Esophagus muscularis mucosa (tissue), 4 donors: ENCODE measurements at regions not wholly inside any gene's neighbourhood (a gene's known extent, or its start where the extent isn't known, plus 50 kb on each side); places are given as distances from the start of the nearest gene placed in this dataset.

Experiments
- DNase-seq: peaks from one replicate; pipeline ENCODE4 v3.0.0-alpha.2; 2017; ENCODE audit errors: extremely low spot score
- H3K27ac ChIP-seq, 4 donors: fragments of 200-600 bp; sonication (generic); replicated peaks in 1 of 4; 1 replicate in 3 of 4; 2 replicates in 1 of 4; pipeline ENCODE4 v1.5.1; 2016 to 2019; ENCODE audit warnings: mild to moderate bottlenecking in 1 of 4
- H3K27me3 ChIP-seq, 4 donors: fragments of 200-600 bp; sonication (generic); one replicate each; pipeline versions ENCODE4 v1.5.1 to v1.6.0; 2016 to 2019
- H3K36me3 ChIP-seq, 4 donors: fragments of 200-600 bp; sonication (generic); one replicate each; pipeline ENCODE4 v1.5.1; 2016 to 2019
- H3K4me1 ChIP-seq, 4 donors: fragments of 200-600 bp; sonication (generic); one replicate each; pipeline ENCODE4 v1.5.1; 2016 to 2019
- H3K4me3 ChIP-seq, 4 donors: fragments of 200-600 bp; sonication (generic); 1 replicate in 2 of 4; 2 replicates in 2 of 4; pipeline ENCODE4 v1.5.1; 2016 to 2019; ENCODE audit warnings: mild to moderate bottlenecking in 4 of 4, moderate library complexity in 1 of 4
- H3K9me3 ChIP-seq, 4 donors: fragments of 200-600 bp; sonication (generic); 1 replicate in 3 of 4; 2 replicates in 1 of 4; pipeline ENCODE4 v1.5.1; 2016 to 2019
- EP300 ChIP-seq: sonication (generic); formaldehyde crosslinking; IDR thresholded peaks from one replicate; pipeline ENCODE4 v1.6.1; 2017; ENCODE audit warnings: antibody characterized with exemption
- POLR2A ChIP-seq: fragments of 450-650 bp; IDR thresholded peaks from one replicate; pipeline ENCODE4 v1.6.1; 2017; ENCODE audit warnings: antibody characterized with exemption, moderate library complexity, mild to moderate bottlenecking, low read depth
- POLR2AphosphoS5 ChIP-seq, 2 donors: sonication (generic); formaldehyde crosslinking; IDR thresholded peaks; one replicate each; pipeline ENCODE4 v1.6.1; 2017; ENCODE audit warnings: antibody characterized with exemption in 2 of 2
- intact Hi-C: fragments of 100-400 bp; cut with DNase I; formaldehyde crosslinking; loops from one replicate; pipeline ENCODE4 v1.15.1; 2023
- small RNA-seq, 3 donors: library from RNA; depleted of rRNA; stranded (forward); fragments of <200 nt; gene quantifications; one replicate each; pipeline ENCODE3, GENCODE V24; 2016
- TF ChIP-seq, protein P1 (sequence below), 3 experiments: fragments of 200-600 bp in 2 of 3; fragments of 450-650 bp in 1 of 3; sonication (generic) in 2 of 3; IDR thresholded peaks; one replicate each; pipeline ENCODE4 v1.5.1; 2017 to 2019; ENCODE audit warnings: antibody characterized with exemption in 3 of 3, mild to moderate bottlenecking in 2 of 3, moderate library complexity in 1 of 3

DNA sequence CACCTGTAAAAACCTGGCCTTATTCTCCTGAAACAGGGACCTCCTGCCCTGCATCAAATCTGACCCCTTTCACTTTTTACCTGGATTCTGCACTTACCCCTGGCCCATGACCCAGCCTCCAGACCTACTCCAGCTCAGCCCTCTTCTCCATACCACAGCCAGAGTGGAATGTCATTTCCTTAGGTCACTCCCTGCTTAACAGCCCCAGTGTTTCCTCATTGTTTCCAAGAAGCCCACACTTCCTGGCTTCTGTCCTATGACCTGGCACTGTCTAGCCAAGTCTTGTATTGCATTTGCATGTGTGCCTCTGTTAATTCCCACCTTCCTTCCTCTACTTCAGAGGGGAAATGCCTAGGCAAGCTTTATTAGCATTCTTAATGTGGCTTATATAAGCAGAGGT lies 51.4 kb upstream of the TRIB2 start:
- DNase-seq, result no peak
- TF ChIP-seq POLR2AphosphoS5 (IDR thresholded peaks at IDR 0.05) (peak in 1 of 2 donors; percentile 46), POLR2A (no peak)

DNA sequence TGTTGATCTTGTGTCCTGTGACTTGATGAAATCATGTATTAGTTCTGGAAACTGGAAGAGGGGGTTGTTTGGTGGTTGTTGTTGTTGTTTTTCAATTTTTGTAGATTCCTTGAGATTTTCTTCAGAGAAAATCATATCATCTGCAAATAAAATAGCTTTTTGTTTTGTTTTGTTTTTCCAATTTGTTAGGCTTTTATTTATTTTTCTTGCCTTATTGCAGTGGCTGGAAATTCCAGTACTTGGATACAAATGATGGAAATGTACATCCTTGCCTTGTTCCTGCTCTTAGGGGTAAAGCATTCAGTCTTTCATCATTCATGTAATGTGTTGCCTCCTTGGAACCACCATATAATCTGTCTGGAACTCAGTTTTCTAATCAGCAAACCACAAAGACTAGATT lies 50.3 kb upstream of the TRIB2 start:
- no peak for DNase-seq
- H3K27ac ChIP-seq, result no peak overlapping the region
- H3K9me3 ChIP-seq, result peaks cover 0 to 22% (median 17%) of the 10 kb centered on the region in 4 donors
- no peak overlapping the region for H3K4me3 ChIP-seq
- TF ChIP-seq, protein P1, sequence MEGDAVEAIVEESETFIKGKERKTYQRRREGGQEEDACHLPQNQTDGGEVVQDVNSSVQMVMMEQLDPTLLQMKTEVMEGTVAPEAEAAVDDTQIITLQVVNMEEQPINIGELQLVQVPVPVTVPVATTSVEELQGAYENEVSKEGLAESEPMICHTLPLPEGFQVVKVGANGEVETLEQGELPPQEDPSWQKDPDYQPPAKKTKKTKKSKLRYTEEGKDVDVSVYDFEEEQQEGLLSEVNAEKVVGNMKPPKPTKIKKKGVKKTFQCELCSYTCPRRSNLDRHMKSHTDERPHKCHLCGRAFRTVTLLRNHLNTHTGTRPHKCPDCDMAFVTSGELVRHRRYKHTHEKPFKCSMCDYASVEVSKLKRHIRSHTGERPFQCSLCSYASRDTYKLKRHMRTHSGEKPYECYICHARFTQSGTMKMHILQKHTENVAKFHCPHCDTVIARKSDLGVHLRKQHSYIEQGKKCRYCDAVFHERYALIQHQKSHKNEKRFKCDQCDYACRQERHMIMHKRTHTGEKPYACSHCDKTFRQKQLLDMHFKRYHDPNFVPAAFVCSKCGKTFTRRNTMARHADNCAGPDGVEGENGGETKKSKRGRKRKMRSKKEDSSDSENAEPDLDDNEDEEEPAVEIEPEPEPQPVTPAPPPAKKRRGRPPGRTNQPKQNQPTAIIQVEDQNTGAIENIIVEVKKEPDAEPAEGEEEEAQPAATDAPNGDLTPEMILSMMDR (IDR thresholded peaks at IDR 0.05), result no peak
- TF ChIP-seq POLR2A (no peak), EP300 (no peak), POLR2AphosphoS5 (IDR thresholded peaks at IDR 0.05) (no peak)
- H3K36me3 ChIP-seq, result no peaks in the 10 kb centered on the region
- peaks cover 5 to 13% (median 8%) of the 10 kb centered on the region in 4 donors for H3K4me1 ChIP-seq
- H3K27me3 ChIP-seq, result no peaks in the 10 kb centered on the region
- intact Hi-C loops, result no loop called here

More for the DNA sequence above, 51.4 kb upstream of the TRIB2 start:
- intact Hi-C loops, result no loop called here
- Histone ChIP-seq H3K36me3 (no peaks in the 10 kb centered on the region), H3K27ac (no peak overlapping the region), H3K27me3 (no peaks in the 10 kb centered on the region), H3K9me3 (peaks cover 0 to 22% (median 19%) of the 10 kb centered on the region in 4 donors), H3K4me3 (no peak overlapping the region), H3K4me1 (peaks cover 5 to 10% (median 8%) of the 10 kb centered on the region in 4 donors)

Small RNA genes in the stretch of these regions (small RNA-seq; reads per million reads assigned to genes)
- gene MIR3681, result 0 reads per million in 3 donors
- gene RF00093, result 0 reads per million in 3 donors
- gene RNU6-843P, result 0 reads per million in 3 donors
